Right lobe of liver (tissue), 4 donors: ENCODE measurements at regions not wholly inside any gene's neighbourhood (a gene's known extent, or its start where the extent isn't known, plus 50 kb on each side); places are given as distances from the start of the nearest gene placed in this dataset.

Experiments used
- CTCF ChIP-seq, 4 donors: fragments of 200-600 bp in 3 of 4; fragments of 450-650 bp in 1 of 4; IDR thresholded peaks; one replicate each; pipeline versions ENCODE4 v1.5.1 to v1.8.0; 2016 to 2022; ENCODE audit warnings: antibody characterized with exemption in 4 of 4, mild to moderate bottlenecking in 2 of 4
- POLR2A ChIP-seq: fragments of 450-650 bp; IDR thresholded peaks from one replicate; pipeline ENCODE4 v1.6.1; 2017; ENCODE audit warnings: antibody characterized with exemption, mild to moderate bottlenecking
- donor health status: DM: no; HTN: no; CAD: no.
- donor health status: DM: no; HTN: no; CAD: no.
- donor health status: DM: no; HTN: yes; CAD: no.

GRCh38 chr10:32144817-32145688 is 88.8 kb upstream of the KIF5B start:
- no peak for TF ChIP-seq POLR2A
- no peak for TF ChIP-seq CTCF (IDR thresholded peaks at IDR 0.05)
